HepG2 (cell line): ENCODE measurements at regions not wholly inside any gene's neighbourhood (a gene's known extent, or its start where the extent isn't known, plus 50 kb on each side); places are given as distances from the start of the nearest gene placed in this dataset.

Source experiments
- CHD2 ChIP-seq: IDR thresholded peaks from 2 replicates; pipeline ENCODE4 v1.6.1; 2011; ENCODE audit warnings: low read depth, low read length, improper control_type of control experiment
- MIER3 ChIP-seq: IDR thresholded peaks from 2 replicates; pipeline ENCODE4 v1.6.1; 2016; ENCODE audit warnings: missing compliant biosample characterization, borderline replicate concordance
- TIGD3 ChIP-seq: sonication (generic); formaldehyde crosslinking; IDR thresholded peaks from 2 replicates; pipeline ENCODE4 v1.5.1; 2020; ENCODE audit warnings: mild to moderate bottlenecking, missing genetic modification reagents, borderline replicate concordance
- ZNF335 ChIP-seq: sonication (generic); formaldehyde crosslinking; IDR thresholded peaks from 2 replicates; pipeline ENCODE4 v1.4.0; 2020; ENCODE audit warnings: missing genetic modification reagents
- ZNF446 ChIP-seq: sonication (generic); formaldehyde crosslinking; IDR thresholded peaks from 2 replicates; pipeline ENCODE4 v1.5.0; 2020; ENCODE audit warnings: mild to moderate bottlenecking, missing genetic modification reagents

- no peak for TF ChIP-seq ZNF335 (CRISPR knock-in tag)
- TF ChIP-seq CHD2: no peak
- TF ChIP-seq TIGD3 (CRISPR knock-in tag): no peak
- no peak for TF ChIP-seq MIER3 (CRISPR knock-in tag)
- TF ChIP-seq ZNF446: no peak
Measured at GRCh38 chr11:128251140-128251539, 336.2 kb downstream of the ETS1 start.
